Midbrain (tissue), 1 donor: ENCODE measurements at regions not wholly inside any gene's neighbourhood (a gene's known extent, or its start where the extent isn't known, plus 50 kb on each side); places are given as distances from the start of the nearest gene placed in this dataset.
"Not testable (repeated sequence)": the region's sequence is repeated elsewhere in the genome, so short reads cannot be mapped to it uniquely, and the experiment has no call there.

Experiments used
- DNase-seq: peaks from one replicate; lab custom pipeline; 2025; lab: John Stamatoyannopoulos, UW

DNA sequence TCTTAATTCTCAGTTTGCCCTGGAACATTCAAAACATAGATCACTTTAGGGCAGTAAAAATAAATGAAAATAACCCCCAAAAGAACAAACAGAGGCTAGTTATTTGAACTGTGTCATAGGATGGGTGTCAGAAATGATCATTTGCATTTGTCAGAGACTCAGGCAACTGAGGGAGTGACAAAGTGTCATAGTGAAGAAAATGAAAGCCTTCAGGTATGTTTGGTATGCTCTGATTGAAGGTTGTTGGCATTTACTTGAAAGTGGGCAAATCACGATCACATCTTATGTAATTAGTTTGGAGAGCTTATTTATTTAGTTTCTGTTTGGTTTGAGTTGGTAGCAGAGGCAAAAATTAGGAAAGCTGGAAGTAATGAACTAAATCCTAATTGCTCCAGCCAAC lies 880.9 kb downstream of the ANKRD7 start:
- DNase-seq, result no peak

DNA sequence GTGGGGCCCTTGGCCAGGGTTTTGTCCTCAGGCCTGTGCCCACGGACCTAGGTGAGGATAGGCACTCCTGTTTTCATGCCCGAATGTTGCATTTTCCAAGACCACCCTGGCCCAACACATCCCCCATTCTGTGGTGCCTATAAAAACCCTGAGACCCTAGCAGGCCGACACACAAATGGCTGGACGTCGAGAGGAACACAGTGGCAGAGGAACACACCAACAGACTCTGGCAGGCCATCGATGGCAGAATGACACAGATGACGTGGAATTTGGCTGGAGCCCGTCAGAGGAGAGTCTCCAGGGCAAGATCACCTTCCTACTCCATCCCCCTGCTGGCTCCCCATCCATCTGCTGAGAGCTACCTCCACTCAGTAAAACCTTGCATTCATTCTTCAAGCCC lies 898.8 kb downstream of the ANKRD7 start:
- no peak for DNase-seq

DNA sequence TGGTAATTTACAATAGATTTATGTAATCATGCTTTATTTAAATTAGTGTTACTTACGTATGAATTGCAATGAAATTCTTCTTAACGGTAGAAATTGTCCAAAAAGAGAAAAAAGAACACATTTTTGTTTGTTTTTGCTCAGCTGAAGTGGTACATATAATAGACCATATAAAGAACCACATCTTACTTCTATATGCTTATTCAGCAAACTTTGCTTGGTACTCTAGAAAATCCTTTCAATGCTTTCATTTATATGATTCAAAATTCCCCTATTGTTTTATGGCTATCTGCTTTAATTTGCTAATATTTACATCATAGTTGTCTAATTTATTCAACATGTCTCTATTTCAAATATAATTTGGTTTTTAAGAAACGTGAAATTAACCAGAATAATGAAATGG lies 903.2 kb downstream of the ANKRD7 start:
- no peak for DNase-seq

DNA sequence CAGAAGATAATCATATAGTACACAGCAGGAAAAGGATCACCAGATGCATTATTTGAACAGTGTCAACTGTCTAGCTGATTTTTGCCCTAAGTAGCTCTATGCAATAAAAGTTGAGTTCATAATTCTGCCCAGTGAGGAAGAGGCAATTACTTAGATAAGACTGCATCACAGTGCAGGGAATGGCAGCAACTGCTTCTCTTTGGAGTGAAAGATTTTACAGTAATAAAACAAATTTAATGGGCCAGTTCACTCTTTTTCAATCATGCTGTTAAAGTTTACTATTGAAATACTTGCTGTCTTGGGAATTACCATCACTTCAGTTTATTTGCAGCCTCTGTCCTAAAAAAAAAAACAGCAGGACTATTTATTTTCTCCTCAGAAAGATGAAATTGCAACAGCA lies 907.9 kb downstream of the ANKRD7 start:
- DNase-seq, result no peak

DNA sequence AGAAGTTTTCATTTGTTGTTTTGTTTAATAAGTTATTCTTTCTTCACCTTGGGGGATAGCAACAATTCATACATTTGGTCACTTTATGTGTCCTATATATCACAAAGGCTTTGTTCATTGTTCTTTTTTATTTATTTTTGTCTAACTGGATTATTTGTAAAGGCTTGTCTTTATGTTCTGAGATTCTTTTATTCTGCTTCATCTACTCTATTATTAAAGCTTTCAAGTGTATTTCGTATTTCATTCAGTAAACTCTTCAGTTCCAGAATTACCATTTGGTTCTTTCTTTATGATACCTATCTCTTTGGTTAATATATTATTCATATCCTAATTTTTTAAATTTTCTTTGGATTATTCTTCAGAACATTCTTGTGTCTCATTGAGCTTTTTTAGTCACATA lies 942.9 kb downstream of the ANKRD7 start:
- DNase-seq, result no peak

DNA sequence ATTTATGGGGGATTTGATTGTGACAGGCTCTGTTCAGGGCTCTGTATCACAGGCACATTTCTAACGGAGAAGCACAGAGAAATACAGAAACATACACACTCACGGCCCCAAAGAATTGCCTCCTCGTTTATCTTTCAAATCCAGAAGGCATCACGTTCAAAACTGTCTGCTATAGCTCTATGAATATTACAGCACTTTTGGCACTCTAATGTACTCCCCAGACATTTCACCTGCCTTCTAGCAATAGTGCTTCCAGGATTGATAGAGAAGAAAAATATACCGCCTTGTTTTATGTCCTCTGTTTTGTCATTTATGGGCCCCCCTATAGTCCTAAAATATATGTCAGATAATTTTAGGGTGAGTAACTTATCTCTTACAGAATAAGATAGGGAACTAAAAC lies 947.5 kb downstream of the ANKRD7 start:
- DNase-seq, result no peak

DNA sequence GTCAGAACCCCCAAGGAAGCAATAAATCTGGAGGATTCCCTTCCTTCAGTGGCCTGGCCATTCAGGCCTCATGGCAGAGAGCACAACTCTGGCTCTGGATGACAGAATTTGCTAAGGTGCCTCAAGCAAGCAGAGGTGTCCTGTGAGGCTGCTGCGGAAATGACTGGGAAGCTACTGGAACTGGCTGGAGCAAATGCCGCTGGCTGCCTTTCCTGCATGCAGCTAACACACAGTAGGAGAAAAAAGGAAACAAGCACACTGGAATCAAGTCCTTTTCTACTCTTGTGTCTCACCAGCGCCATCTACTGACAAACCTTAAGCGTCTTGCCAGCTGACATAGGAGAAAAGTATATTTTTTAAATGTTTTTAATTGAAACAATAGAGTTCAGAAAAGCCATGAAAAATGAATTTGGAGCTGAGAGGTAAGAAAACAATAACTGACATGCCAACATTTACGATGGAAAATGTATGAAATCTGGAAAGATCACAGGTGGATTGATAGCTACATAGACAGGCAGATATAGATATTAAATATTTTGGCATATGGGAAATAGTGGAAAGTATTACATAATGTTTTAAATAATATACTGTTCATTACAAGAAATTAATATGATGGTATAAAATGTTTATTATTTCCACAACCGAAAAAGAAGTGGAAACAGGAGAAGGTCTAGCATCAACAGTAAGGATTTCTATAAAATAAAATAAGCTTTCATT lies 951.6 kb downstream of the ANKRD7 start:
- DNase-seq, result peak; percentile 61

DNA sequence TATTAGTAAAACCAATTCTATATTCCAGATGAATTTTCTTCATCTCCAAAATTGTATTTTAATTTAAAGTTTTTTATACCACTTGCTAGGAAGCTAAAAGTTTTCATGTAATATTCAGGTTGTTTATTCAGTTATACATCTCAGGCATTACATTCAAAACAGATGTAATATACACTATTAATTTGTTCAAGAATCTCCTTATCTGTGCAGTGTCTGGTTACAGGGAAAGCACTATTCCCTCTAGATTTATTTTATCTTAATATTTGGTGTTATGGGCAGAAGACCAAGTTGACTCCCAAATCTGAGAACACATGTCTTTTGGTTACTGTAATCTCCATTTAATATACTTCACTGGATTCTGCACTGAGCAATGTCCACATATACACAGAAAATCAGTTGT lies 953.4 kb downstream of the ANKRD7 start:
- no peak for DNase-seq

DNA sequence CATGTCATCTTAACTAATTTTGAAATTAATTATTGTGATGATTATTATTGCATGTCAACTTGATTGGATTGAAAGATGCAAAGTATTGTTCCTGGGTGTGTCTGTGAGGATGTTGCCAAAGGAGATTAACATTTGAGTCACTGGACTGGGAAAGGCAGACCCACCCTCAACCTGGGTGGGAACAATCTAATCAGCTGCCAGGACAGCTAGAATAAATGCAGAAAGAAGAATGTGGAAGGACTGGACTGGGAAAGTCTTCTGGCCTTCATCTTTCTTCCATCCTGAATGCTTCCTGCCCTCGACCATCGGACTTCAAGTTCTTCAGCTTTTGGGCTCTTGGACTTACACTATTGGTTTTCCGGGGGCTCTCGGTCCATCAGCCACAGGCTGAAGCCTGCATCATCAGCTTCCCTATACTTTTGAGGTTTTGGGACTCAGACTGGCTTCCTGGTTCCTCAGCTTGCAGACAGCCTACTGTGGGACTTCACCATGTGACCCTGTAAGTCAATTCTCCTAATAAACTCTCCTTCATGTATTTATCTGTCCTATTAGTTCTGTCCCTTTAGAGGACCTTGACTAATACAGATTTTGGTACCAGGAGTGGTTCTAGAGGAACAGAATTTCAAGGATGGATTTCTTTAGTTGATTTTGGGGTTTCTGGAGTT lies 959.8 kb downstream of the ANKRD7 start:
- no peak for DNase-seq

DNA sequence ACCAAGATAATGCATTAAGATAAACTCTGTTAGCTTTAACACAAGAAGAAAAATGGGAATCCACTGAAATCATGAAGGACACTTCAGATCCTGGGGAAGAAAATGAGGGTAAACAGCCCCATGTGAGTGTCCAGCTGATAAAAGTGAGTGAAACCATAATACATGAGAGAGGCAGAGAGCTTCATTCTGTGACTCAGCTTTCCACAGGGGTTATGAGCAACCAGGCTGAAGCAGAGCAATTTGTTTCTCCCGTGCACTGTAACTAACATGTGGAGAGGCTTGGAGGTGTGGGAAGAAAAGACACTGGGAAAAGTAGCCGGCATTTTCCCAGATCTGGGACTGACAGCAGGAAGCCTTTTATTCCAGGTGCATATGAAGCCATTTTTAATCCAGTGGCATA lies 971.7 kb downstream of the ANKRD7 start:
- DNase-seq, result no peak

DNA sequence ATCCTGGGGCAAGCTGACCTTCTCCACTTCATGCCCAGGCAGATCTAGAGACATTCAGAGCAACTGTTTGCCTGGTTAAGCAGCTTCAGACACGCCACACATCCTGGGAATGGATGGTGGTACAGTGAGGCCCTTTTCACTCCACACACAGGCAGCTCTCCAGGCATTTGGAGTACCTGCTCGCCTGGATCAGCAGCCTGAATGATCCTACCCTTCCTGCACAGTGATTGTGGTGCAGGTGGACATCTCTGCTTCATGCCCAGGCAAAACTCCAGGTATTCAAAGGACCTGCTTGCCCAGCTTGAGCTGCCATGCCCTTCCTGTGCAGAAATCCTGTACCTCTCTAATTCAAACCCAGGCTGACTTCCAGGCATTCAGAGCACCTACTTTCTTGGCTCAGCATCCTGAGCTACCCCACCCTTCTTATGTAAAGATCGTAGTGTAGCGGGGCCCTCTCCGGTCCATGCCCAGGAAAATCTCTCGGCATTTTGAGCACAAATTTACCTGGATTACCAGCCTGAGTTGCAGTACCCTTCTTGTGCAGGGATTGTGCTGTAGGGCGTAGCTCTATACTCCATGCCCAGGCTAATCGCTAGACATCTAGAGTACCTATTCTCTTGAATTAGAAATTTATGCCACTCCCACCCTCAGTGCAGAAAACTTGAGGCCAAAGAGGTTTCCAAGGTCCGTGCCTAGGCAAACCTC lies 972.8 kb downstream of the ANKRD7 start:
- DNase-seq, result no peak

DNA sequence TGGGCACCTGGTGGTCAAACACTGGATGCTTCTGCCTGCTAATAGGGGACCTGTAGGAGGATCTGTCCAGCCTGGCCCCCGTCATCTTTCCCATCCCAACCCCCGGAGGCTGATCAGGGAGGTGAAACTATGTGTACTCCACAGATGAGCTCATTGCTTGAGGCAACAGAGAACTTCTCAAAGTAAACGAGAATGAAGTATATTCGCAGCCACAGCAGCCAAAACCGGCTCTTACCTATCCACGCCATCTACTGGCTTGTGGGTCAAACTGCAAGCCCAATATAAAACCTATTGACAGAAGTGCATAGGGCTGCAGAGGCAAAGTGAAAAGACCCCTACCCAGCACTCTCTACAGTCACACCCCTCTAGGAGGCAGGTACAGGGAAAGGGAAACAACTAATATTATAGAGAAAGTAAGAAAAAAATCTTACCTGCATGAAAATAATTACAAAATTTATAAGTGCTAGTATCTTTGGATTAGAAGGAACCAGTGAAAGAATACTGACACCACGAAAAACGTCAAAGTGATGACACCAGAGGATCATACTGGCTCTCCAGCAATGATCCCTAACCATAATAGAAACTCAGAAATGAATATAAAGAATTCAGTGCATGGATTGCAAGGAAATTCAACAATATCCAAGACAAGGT lies 973.5 kb downstream of the ANKRD7 start:
- peak; percentile 4 for DNase-seq

DNA sequence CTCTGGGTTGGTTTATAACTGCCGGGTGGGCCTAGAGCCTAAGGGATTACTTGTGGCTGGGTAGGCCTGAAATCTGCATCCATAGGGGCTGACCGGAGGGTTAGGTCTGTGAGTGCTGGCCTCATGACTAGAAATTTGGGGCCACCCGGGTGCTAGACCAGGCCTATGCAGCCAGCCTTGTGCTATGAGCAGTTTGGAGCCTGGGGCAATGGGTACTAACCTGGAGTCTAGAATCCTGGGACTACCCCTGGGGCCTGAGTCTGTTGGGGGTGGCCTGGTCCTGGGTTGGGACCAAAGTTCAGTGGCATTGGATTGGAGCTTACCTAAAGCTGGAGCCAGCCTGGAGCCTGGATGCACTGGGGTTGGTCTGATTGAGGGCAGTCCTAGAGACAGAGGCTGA lies 995.2 kb downstream of the ANKRD7 start:
- no peak for DNase-seq

DNA sequence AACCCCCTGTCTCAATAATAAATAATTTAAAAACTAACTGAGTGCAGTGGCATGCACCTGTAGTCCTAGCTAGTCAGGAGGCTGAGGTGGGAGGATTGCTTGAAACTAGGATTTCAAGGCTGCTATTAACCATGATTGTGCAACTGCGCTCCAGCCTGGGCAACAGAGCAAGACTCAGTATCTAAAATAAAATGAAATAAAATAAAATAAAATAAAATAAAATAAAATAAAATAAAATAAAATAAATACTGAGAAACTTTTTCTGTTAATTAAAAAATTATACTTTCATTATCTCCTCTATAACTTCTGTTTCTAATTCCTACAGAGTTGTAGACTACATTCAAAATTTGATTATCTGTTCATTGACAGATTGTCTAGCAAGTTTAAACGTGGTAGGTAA lies 999.4 kb downstream of the ANKRD7 start:
- no peak for DNase-seq

DNA sequence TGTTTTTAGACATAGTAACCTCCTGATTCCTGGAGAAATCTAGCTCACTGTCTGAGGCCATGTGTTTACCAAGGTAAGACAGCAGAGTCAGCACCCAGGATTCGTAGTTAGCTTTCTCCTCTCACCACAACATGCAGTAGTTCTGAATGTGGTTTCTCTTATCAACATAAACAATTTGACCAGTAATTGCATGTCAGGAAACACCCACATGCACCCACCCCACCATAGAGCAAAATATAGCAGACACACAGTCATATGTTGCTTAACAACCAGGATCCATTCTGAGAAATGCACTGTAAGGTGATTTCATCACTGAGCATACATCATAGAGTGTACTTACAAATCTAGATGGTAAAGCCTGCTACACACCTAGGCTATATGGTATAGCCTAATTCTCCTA lies 1004.0 kb downstream of the ANKRD7 start:
- no peak for DNase-seq

DNA sequence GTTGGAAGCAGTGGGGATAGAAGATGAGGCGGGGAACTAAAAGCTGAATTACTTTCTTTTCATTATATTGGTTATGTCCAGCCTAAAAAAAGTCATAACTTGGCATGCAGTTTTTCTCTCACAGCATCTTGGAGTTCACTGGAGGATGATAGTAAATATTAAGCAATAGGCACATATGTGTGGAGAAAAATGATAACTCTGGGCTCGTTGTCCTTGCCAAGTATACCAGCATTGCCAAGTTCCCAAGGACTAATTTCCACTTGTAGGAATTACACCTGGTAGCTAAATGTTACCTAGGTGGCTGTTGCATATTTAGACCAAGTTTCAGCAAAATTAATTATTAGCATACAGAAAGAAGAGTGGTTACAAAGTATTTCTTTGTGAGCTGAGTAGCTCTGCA lies 1007.6 kb downstream of the ANKRD7 start:
- no peak for DNase-seq

DNA sequence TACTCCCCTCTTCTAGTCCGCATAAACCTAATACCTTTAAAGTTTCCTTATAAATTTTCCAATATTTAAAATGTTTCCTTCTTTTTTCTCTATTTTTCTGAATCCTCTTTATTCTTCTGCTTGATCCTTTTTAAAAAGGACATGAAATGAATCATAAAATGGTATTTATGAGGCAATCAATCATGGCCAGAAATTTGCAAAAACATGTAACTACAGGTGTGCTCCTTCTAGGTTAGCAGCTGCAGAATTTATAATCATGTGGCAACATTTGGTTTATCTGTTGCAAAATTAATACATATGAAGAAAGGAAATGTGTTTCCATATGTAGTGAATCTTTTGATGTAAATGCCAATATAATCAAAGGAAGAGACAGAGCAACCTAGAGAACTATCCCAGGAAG lies 1008.5 kb downstream of the ANKRD7 start:
- no peak for DNase-seq

DNA sequence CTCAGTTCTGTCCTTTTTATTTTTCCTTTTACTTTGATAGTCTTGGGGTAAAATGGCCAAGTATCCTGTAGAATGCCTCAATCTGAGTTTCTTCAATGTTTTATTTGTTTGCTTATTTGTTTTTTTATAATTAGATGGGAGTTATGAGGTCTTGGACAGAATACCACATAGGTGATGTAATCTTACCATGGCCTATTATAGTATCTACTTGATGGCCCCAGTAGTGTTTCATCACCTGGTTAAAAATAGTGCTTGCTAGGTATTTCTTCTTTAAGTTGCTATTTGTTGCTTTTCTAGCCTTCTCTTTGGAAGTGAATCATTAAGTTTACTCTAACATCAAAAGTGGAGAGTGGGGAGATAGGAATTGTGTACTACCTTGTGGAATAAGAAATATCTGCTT lies 1020.0 kb upstream of the KCND2 start:
- DNase-seq, result no peak

DNA sequence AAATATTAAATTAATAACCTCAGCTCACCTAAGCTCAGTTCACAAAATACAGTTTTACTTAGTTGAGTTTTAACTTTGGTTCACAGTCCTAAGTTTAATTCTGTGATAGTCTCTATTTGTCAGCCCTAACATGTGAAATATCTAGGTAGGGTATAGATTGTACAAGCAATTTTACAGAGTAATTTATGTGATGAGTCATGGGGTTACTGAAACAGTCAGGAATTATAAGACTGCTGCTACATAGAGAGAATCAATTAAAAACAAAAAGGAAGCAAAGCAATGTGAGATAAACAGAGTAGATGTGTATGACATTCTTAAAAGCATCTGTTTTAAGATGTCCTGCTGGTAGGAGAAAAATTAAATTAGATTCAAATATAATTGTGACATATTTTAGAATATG lies 1018.2 kb upstream of the KCND2 start:
- DNase-seq, result no peak

DNA sequence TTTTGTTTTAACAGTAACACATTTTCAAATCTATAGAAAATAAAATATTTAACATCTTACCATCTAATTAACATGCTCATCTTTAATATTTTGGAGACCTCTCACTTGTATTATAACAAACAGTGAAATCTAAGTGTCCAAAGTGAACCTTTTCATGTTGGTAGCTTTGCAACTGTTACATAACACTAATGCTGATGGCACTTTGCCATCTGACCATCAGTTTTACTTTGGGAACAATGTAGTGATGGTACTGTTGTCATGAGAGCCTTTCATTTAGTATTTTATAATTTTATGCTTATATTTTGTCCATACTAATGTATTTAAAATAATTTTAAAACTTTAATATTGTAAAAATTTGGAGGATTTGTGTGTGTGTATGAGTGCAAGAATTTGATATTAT lies 1017.0 kb upstream of the KCND2 start:
- no peak for DNase-seq

DNA sequence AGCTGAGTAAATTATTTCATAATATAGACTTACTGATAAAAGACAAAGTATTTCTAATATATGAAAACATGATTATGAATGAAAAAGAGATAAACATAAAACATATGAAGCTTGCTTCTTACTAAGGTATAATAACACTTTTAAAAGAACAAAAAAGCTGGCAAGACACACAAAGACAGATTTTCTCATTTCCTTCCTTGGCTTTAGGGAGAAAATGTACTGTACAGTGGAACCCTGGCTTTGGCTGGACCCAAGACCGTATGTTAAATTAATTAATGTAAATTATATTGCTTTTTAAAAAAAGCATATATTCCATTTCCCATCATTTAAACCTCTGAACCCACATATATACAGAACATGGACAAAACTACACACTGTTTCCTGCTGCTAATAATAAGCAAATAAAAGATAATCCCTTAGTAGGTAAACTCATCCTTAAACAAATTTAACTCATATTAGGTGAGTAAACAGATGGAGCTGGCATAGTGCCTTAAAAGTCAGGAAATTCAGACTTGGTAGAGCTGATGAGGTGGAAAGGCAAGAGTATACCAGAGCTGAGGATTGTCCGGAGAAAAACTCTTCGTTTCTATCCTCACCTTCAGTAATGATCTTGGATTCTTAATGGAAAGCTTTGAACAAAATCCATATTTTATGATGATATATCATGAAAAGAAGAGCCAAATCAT lies 1016.4 kb upstream of the KCND2 start:
- no peak for DNase-seq

DNA sequence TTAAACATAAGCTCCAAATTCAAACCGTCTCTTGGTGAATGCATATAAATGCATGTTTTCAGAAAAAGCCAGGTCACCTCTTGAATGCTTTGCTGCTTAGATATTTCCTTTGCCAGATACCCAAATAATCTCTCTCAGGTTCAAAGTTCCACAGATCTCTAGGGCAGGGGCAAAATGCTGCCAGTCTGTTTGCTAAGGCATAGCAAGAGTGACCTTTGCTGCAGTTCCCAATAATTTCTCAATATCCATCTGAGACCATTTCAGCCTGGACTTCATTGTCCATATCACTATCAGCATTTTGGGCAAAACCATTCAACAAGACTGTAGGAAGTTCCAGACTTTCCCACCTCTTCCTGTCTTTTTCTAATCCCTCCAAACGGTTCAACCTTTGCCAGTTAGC lies 1006.2 kb upstream of the KCND2 start:
- not testable (repeated sequence) for DNase-seq
